Prostate gland (tissue), 2 donors: ENCODE measurements at regions not wholly inside any gene's neighbourhood (a gene's known extent, or its start where the extent isn't known, plus 50 kb on each side); places are given as distances from the start of the nearest gene placed in this dataset.

ENCODE experiments used
- POLR2A ChIP-seq: fragments of 450-650 bp; IDR thresholded peaks from one replicate; pipeline ENCODE4 v1.6.1; 2016; ENCODE audit warnings: antibody characterized with exemption, mild to moderate bottlenecking
- POLR2AphosphoS5 ChIP-seq: sonication (generic); formaldehyde crosslinking; IDR thresholded peaks from one replicate; pipeline ENCODE4 v1.6.1; 2017; ENCODE audit warnings: antibody characterized with exemption
- TF ChIP-seq, protein P1 (sequence below), 4 experiments: fragments of 200-600 bp in 2 of 4; fragments of 450-650 bp in 2 of 4; sonication (generic) in 2 of 4; IDR thresholded peaks; 1 replicate in 3 of 4; 2 replicates in 1 of 4; pipeline ENCODE4 v1.5.1; 2016 to 2019; ENCODE audit warnings: antibody characterized with exemption in 4 of 4, mild to moderate bottlenecking in 2 of 4, moderate library complexity in 2 of 4

DNA sequence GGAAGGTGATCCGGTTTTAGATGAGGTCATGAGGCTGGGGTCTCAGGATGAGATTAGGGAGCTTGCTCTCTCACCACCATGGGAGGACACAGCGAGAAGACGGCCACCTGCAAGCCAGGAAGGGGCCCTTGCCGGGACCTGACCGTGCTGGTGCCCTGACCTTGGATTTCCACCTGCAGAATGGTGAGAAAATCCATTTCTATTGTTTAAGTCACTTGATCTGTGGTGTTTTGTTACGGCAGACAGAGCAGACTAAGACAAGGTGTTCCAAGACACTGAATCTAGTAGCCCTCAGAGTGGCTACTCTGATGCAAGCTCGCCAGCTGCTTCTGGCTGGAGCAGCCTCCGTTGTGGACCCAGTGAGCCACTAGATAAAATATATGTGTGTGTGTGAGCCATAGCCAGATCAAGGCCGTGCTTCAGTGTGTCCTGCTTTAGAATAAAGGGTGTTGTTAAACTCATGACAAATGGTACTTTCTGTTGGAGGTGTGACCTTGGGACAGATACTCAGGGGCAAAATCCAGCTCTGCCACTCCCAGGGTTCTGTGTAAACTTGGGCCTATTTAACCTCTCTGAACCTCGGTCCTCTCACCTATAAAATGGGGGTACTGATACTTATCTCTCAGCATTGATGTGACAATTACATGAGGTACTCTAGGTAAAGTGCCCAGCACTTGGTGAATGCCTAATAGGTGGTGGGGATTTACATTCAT lies 67.9 kb upstream of the STX18 start:
- TF ChIP-seq, protein P1, sequence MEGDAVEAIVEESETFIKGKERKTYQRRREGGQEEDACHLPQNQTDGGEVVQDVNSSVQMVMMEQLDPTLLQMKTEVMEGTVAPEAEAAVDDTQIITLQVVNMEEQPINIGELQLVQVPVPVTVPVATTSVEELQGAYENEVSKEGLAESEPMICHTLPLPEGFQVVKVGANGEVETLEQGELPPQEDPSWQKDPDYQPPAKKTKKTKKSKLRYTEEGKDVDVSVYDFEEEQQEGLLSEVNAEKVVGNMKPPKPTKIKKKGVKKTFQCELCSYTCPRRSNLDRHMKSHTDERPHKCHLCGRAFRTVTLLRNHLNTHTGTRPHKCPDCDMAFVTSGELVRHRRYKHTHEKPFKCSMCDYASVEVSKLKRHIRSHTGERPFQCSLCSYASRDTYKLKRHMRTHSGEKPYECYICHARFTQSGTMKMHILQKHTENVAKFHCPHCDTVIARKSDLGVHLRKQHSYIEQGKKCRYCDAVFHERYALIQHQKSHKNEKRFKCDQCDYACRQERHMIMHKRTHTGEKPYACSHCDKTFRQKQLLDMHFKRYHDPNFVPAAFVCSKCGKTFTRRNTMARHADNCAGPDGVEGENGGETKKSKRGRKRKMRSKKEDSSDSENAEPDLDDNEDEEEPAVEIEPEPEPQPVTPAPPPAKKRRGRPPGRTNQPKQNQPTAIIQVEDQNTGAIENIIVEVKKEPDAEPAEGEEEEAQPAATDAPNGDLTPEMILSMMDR (IDR thresholded peaks at IDR 0.05) = no peak
- TF ChIP-seq POLR2A (no peak), POLR2AphosphoS5 (no peak)
